ENCODE measurements at regions not wholly inside any gene's neighbourhood (a gene's known extent, or its start where the extent isn't known, plus 50 kb on each side); places are given as distances from the start of the nearest gene placed in this dataset.

DNA sequence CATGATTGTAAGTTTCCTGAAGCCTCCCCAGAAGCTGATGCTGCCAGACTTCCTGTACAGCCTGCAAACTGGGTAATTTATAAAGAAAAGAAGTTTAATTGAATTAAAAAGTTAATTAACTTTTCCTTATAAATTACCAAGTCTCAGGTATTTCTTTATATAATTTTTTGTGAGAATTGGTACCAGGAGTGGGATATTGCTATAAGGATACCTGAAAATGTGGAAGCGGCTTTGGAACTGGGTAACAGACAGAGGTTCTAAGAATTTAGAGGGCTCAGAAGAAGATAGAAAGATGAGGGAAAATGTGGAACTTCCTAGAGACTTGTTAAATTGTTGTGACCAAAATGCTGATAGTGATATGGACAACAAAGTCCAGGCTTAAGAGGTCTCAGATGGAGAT is 163.1 kb downstream of the PTPRU start:
- H3K79me2 ChIP-seq (ENCODE audit: insufficient read depth, low read length), result no peaks in the 10 kb centered on the region
- no peaks in the 10 kb centered on the region for H4K20me1 ChIP-seq (ENCODE audit: insufficient read depth)
- intact Hi-C loops (cut with micrococcal nuclease), result loop anchor here (5.0 kb wide), 1 partner anchor 162 kb away; the partner anchor contains the start of gene PTPRU
- no peak overlapping the region for H3K9ac ChIP-seq (ENCODE audit: low read length)
- no peaks in the 10 kb centered on the region for H3K9me3 ChIP-seq (ENCODE audit: control insufficient read depth in 1 of 2, insufficient read depth in 1 of 2, low read depth in 1 of 2, low read length in 2 of 2)
- RAD21 ChIA-PET (ENCODE audit: low non-redundant PET in 1 of 2, low total read pairs in 2 of 2, uncharacterized antibody in 2 of 2, unreplicated experiment in 2 of 2), result no interaction called here
- TF ChIP-seq EZH2 (IDR thresholded peaks at IDR 0.05) (no peak), POLR2A (IDR thresholded peaks at IDR 0.05; ENCODE audit: borderline replicate concordance, extremely low read depth, insufficient read depth, insufficient read length) (no peak), TCF7L2 (IDR thresholded peaks at IDR 0.05; ENCODE audit: borderline replicate concordance, extremely low read depth, insufficient read depth, insufficient read length) (no peak), CEBPB (IDR thresholded peaks at IDR 0.05; ENCODE audit: low read depth) (no peak), POLR2AphosphoS5 (IDR thresholded peaks at IDR 0.05; ENCODE audit: low read depth, low read length) (no peak), ZNF274 (IDR thresholded peaks at IDR 0.05; ENCODE audit: low read depth, low read length) (no peak), YY1 (IDR thresholded peaks at IDR 0.05; ENCODE audit: extremely low read depth, insufficient replicate concordance, low read depth, low read length) (no peak), FOSL1 (IDR thresholded peaks at IDR 0.05; ENCODE audit: low read depth) (no peak), ELF1 (IDR thresholded peaks at IDR 0.05; ENCODE audit: borderline replicate concordance, low read depth) (no peak), SRF (IDR thresholded peaks at IDR 0.05; ENCODE audit: low read depth) (no peak), CBX3 (IDR thresholded peaks at IDR 0.05; ENCODE audit: low read depth) (no peak), JUND (IDR thresholded peaks at IDR 0.05) (no peak), EGR1 (IDR thresholded peaks at IDR 0.05; ENCODE audit: low read depth) (no peak)
- TF ChIP-seq, protein P1, sequence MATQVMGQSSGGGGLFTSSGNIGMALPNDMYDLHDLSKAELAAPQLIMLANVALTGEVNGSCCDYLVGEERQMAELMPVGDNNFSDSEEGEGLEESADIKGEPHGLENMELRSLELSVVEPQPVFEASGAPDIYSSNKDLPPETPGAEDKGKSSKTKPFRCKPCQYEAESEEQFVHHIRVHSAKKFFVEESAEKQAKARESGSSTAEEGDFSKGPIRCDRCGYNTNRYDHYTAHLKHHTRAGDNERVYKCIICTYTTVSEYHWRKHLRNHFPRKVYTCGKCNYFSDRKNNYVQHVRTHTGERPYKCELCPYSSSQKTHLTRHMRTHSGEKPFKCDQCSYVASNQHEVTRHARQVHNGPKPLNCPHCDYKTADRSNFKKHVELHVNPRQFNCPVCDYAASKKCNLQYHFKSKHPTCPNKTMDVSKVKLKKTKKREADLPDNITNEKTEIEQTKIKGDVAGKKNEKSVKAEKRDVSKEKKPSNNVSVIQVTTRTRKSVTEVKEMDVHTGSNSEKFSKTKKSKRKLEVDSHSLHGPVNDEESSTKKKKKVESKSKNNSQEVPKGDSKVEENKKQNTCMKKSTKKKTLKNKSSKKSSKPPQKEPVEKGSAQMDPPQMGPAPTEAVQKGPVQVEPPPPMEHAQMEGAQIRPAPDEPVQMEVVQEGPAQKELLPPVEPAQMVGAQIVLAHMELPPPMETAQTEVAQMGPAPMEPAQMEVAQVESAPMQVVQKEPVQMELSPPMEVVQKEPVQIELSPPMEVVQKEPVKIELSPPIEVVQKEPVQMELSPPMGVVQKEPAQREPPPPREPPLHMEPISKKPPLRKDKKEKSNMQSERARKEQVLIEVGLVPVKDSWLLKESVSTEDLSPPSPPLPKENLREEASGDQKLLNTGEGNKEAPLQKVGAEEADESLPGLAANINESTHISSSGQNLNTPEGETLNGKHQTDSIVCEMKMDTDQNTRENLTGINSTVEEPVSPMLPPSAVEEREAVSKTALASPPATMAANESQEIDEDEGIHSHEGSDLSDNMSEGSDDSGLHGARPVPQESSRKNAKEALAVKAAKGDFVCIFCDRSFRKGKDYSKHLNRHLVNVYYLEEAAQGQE (IDR thresholded peaks at IDR 0.05; ENCODE audit: low read depth), result no peak
- no peak overlapping the region for H3K27ac ChIP-seq (ENCODE audit: low read depth, low read length)
- H3K4me1 ChIP-seq (ENCODE audit: control insufficient read depth in 1 of 2, insufficient read depth in 2 of 2, low read length in 2 of 2), result peaks cover 0 to 6% of the 10 kb centered on the region in 2 experiments; a peak in 2 of 4 replicates
- H3K36me3 ChIP-seq (ENCODE audit: control insufficient read depth in 1 of 2, insufficient read depth in 2 of 2, low read length in 2 of 2), result no peaks in the 10 kb centered on the region
- no peak overlapping the region for H2AFZ ChIP-seq (ENCODE audit: low read depth, low read length, poor library complexity, severe bottlenecking)
- CTCF ChIA-PET, result no interaction called here
- H3K27me3 ChIP-seq (ENCODE audit: insufficient read depth, low read length), result no peaks in the 10 kb centered on the region
- no peak overlapping the region for H3K4me2 ChIP-seq (ENCODE audit: low read length)
- no peak for ATAC-seq
- BruUV-seq (replicated peaks), result no TSS peak
- POLR2A ChIA-PET, result no interaction called here
- H3K4me3 ChIP-seq (replicated peaks in 1 of 2; ENCODE audit: low read depth in 1 of 2, low read length in 2 of 2), result no peak overlapping the region
- no peak for DNase-seq (ENCODE audit: low read depth, low spot score)
- H3K9me2 ChIP-seq (ENCODE audit: insufficient read depth), result no peaks in the 10 kb centered on the region

Data from HCT116 (cell line).